GM23338 (cell line): ENCODE measurements at regions not wholly inside any gene's neighbourhood (a gene's known extent, or its start where the extent isn't known, plus 50 kb on each side); places are given as distances from the start of the nearest gene placed in this dataset.

Experiments used
- ATAC-seq: fragments of 200-7000 bp; cut with Tn5 transposase; 3 replicates; pipeline ENCODE4 v1.9.1; 2020
- DNase-seq: peaks from one replicate; pipeline ENCODE4 v3.0.0-alpha.2; 2015; ENCODE audit warnings: low spot score
- H2AFZ ChIP-seq: fragments of 200-600 bp; sonication (generic); 2 replicates; pipeline ENCODE4 v1.8.0; 2016; ENCODE audit warnings: antibody characterized with exemption, mild to moderate bottlenecking, moderate library complexity
- H3F3A ChIP-seq: fragments of 200-600 bp; sonication (generic); replicated peaks from 2 replicates; pipeline ENCODE4 v1.8.0; 2017; ENCODE audit warnings: antibody characterized with exemption, mixed run types, low read depth
- H3K27ac ChIP-seq: fragments of 200-600 bp; sonication (generic); 2 replicates; pipeline ENCODE4 v1.6.1; 2016; ENCODE audit warnings: low read depth
- H3K27me3 ChIP-seq: fragments of 200-600 bp; sonication (generic); 2 replicates; pipeline ENCODE4 v1.8.0; 2016; ENCODE audit warnings: mild to moderate bottlenecking, mixed run types, moderate library complexity; ENCODE audit not compliant: insufficient read depth
- H3K36me3 ChIP-seq: fragments of 200-600 bp; sonication (generic); 2 replicates; pipeline ENCODE4 v1.8.0; 2016; ENCODE audit warnings: mild to moderate bottlenecking; ENCODE audit not compliant: insufficient read depth
- H3K4me1 ChIP-seq: fragments of 200-600 bp; sonication (generic); 2 replicates; pipeline ENCODE4 v1.8.0; 2016; ENCODE audit warnings: mild to moderate bottlenecking, moderate library complexity; ENCODE audit not compliant: insufficient read depth
- H3K4me2 ChIP-seq: fragments of 200-600 bp; sonication (generic); 2 replicates; pipeline ENCODE4 v1.7.1; 2017; ENCODE audit warnings: mixed run types
- H3K4me3 ChIP-seq: fragments of 200-600 bp; sonication (generic); 2 replicates; pipeline ENCODE4 v1.6.1; 2016; ENCODE audit warnings: mixed run types
- H3K79me2 ChIP-seq: fragments of 200-600 bp; sonication (generic); replicated peaks from 2 replicates; pipeline ENCODE4 v1.8.0; 2017; ENCODE audit warnings: mild to moderate bottlenecking; ENCODE audit not compliant: insufficient read depth
- H3K9me2 ChIP-seq: fragments of 200-600 bp; sonication (generic); 2 replicates; pipeline ENCODE4 v1.8.0; 2017; ENCODE audit not compliant: insufficient read depth
- H4K20me1 ChIP-seq: fragments of 200-600 bp; sonication (generic); replicated peaks from 2 replicates; pipeline ENCODE4 v1.8.0; 2017; ENCODE audit warnings: mild to moderate bottlenecking; ENCODE audit not compliant: insufficient read depth
- H3K27ac Mint-ChIP-seq: 2 replicates; pipeline ENCODE4 v1.8.0; 2020; ENCODE audit warnings: inconsistent platforms, mild to moderate bottlenecking, moderate library complexity, mixed read lengths
- H3K27me3 Mint-ChIP-seq: 3 replicates; pipeline ENCODE4 v1.8.0; 2022; ENCODE audit warnings: low read depth, mild to moderate bottlenecking, moderate library complexity, mixed read lengths, inconsistent platforms; ENCODE audit not compliant: insufficient read depth, poor library complexity
- H3K36me3 Mint-ChIP-seq: 3 replicates; pipeline ENCODE4 v1.8.0; 2021; ENCODE audit warnings: low read depth, mild to moderate bottlenecking, inconsistent platforms, moderate library complexity, mixed read lengths
- H3K4me1 Mint-ChIP-seq: 3 replicates; pipeline ENCODE4 v1.8.0; 2020; ENCODE audit warnings: mild to moderate bottlenecking, inconsistent platforms, mixed read lengths
- H3K4me3 Mint-ChIP-seq: 3 replicates; pipeline ENCODE4 v1.8.0; 2021; ENCODE audit warnings: moderate library complexity, mild to moderate bottlenecking, inconsistent platforms, mixed read lengths
- H3K9me3 Mint-ChIP-seq: 3 replicates; pipeline ENCODE4 v1.8.0; 2020; ENCODE audit warnings: moderate library complexity, mild to moderate bottlenecking, inconsistent platforms, mixed read lengths
- EZH2 ChIP-seq: fragments of 200-600 bp; sonication (generic); IDR thresholded peaks from one replicate; pipeline ENCODE4 v1.8.0; 2017; ENCODE audit warnings: antibody characterized with exemption, mild to moderate bottlenecking, low read depth; ENCODE audit not compliant: unreplicated experiment
- EZH2phosphoT487 ChIP-seq: fragments of 200-600 bp; sonication (generic); IDR thresholded peaks from one replicate; pipeline ENCODE4 v1.8.1; 2018; ENCODE audit warnings: antibody characterized with exemption; ENCODE audit not compliant: unreplicated experiment
- JUNB ChIP-seq: IDR thresholded peaks from one replicate; pipeline ENCODE4 v1.6.1; 2016; ENCODE audit warnings: antibody characterized with exemption; ENCODE audit not compliant: unreplicated experiment
- NANOG ChIP-seq: IDR thresholded peaks from 2 replicates; pipeline ENCODE4 v1.6.1; 2016; ENCODE audit warnings: antibody characterized with exemption, borderline replicate concordance
- POLR2AphosphoS5 ChIP-seq: IDR thresholded peaks from 2 replicates; pipeline ENCODE4 v1.6.1; 2016; ENCODE audit warnings: antibody characterized with exemption, low read depth
- STAT1 ChIP-seq: IDR thresholded peaks from one replicate; pipeline ENCODE4 v1.6.1; 2016; ENCODE audit warnings: antibody characterized with exemption; ENCODE audit not compliant: unreplicated experiment
- ZNF114 ChIP-seq: fragments of 250-450 bp; sonication (Bioruptor Pico); IDR thresholded peaks from 2 replicates; pipeline ENCODE4 v1.5.0; 2020; ENCODE audit warnings: mild to moderate bottlenecking, moderate library complexity
- ZNF331 ChIP-seq: fragments of 250-450 bp; sonication (Bioruptor Pico); IDR thresholded peaks from 2 replicates; pipeline ENCODE4 v1.5.0; 2020; ENCODE audit warnings: low read depth, mild to moderate bottlenecking, moderate library complexity
- TF ChIP-seq, protein P1 (sequence below): IDR thresholded peaks from one replicate; pipeline ENCODE4 v1.6.1; 2018; ENCODE audit warnings: antibody characterized with exemption; ENCODE audit not compliant: unreplicated experiment
- TF ChIP-seq, protein P2 (sequence below), 2 experiments: fragments of 200-600 bp in 1 of 2; sonication (generic) in 1 of 2; conservative IDR thresholded peaks; 2 replicates each; pipeline versions ENCODE4 v1.5.1 to v1.6.1; 2016 to 2017; ENCODE audit warnings: antibody characterized with exemption in 2 of 2, low read depth in 2 of 2, mild to moderate bottlenecking in 2 of 2, moderate library complexity in 1 of 2

DNA sequence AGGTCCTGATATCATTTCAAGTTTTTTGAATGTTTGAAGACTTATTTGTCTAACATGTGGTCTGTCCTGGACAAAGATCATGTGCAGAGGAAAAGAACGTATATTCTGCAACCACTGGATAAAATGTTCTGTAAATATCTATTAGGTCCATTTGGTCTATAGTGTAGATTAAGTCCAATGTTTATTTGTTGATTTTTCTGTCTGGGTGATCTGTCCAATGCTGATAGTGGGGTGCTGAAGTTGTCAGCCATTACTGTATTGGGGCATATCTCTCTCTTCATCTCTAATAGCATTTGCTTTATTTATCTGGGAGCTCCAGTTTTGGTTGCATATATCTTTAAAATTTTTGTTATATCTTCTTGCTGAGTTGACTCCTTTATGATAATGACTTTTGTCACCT, 258.4 kb upstream of the CITED2 start (continued):
- TF ChIP-seq, protein P1, sequence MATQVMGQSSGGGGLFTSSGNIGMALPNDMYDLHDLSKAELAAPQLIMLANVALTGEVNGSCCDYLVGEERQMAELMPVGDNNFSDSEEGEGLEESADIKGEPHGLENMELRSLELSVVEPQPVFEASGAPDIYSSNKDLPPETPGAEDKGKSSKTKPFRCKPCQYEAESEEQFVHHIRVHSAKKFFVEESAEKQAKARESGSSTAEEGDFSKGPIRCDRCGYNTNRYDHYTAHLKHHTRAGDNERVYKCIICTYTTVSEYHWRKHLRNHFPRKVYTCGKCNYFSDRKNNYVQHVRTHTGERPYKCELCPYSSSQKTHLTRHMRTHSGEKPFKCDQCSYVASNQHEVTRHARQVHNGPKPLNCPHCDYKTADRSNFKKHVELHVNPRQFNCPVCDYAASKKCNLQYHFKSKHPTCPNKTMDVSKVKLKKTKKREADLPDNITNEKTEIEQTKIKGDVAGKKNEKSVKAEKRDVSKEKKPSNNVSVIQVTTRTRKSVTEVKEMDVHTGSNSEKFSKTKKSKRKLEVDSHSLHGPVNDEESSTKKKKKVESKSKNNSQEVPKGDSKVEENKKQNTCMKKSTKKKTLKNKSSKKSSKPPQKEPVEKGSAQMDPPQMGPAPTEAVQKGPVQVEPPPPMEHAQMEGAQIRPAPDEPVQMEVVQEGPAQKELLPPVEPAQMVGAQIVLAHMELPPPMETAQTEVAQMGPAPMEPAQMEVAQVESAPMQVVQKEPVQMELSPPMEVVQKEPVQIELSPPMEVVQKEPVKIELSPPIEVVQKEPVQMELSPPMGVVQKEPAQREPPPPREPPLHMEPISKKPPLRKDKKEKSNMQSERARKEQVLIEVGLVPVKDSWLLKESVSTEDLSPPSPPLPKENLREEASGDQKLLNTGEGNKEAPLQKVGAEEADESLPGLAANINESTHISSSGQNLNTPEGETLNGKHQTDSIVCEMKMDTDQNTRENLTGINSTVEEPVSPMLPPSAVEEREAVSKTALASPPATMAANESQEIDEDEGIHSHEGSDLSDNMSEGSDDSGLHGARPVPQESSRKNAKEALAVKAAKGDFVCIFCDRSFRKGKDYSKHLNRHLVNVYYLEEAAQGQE, result no peak
- TF ChIP-seq POLR2AphosphoS5 (no peak), ZNF331 (CRISPR knock-in tag) (no peak), JUNB (no peak), EZH2 (no peak), STAT1 (no peak), EZH2phosphoT487 (no peak)
- TF ChIP-seq, protein P2, sequence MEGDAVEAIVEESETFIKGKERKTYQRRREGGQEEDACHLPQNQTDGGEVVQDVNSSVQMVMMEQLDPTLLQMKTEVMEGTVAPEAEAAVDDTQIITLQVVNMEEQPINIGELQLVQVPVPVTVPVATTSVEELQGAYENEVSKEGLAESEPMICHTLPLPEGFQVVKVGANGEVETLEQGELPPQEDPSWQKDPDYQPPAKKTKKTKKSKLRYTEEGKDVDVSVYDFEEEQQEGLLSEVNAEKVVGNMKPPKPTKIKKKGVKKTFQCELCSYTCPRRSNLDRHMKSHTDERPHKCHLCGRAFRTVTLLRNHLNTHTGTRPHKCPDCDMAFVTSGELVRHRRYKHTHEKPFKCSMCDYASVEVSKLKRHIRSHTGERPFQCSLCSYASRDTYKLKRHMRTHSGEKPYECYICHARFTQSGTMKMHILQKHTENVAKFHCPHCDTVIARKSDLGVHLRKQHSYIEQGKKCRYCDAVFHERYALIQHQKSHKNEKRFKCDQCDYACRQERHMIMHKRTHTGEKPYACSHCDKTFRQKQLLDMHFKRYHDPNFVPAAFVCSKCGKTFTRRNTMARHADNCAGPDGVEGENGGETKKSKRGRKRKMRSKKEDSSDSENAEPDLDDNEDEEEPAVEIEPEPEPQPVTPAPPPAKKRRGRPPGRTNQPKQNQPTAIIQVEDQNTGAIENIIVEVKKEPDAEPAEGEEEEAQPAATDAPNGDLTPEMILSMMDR (conservative IDR thresholded peaks at IDR 0.05; ENCODE audit: low read depth in 2 of 2), result no peak

DNA sequence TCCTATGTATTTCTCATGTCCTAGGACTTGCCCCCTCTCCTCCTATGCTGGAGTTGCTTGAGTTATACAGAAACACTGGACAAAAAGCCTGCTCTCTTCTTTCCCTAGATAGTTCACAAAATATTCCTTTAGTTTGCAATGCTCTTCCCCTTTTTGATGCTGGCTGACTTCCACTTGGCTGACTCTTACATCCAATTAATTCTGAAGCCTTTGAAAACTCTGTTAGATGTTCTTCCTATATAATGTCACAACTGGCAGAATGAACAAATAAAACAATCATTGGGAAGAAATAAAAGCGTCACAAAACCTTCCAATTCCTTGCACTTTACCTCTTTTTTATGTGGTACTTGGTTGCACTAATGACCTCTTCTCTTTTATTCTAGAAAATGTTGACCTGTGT, 253.8 kb upstream of the CITED2 start:
- Histone ChIP-seq H3K4me2 (no peak overlapping the region), H3K4me1 (peaks cover 24% of the 10 kb centered on the region), H2AFZ (no peak overlapping the region), H3K36me3 (no peaks in the 10 kb centered on the region), H3F3A (no peaks in the 10 kb centered on the region), H4K20me1 (no peaks in the 10 kb centered on the region), H3K27ac (no peak overlapping the region), H3K4me3 (no peak overlapping the region), H3K27me3 (no peaks in the 10 kb centered on the region), H3K9me2 (peaks cover 8% of the 10 kb centered on the region; the same call in 1 of the 2 replicates), H3K79me2 (no peaks in the 10 kb centered on the region)
- Mint-ChIP-seq H3K27me3 (peaks cover 16% of the 10 kb centered on the region), H3K4me3 (no peak overlapping the region), H3K36me3 (no peaks in the 10 kb centered on the region; the same call in 2 of the 3 replicates), H3K4me1 (peaks cover 26% of the 10 kb centered on the region), H3K9me3 (no peaks in the 10 kb centered on the region; the same call in 2 of the 3 replicates), H3K27ac (no peak overlapping the region)
- ATAC-seq, result no peak
- no peak for TF ChIP-seq STAT1
- TF ChIP-seq EZH2phosphoT487, result no peak
- TF ChIP-seq JUNB, result no peak
- TF ChIP-seq EZH2, result no peak
- no peak for TF ChIP-seq ZNF331 (CRISPR knock-in tag)
- TF ChIP-seq NANOG, result no peak
- no peak for TF ChIP-seq ZNF114 (CRISPR knock-in tag)
- no peak for DNase-seq
